Activated CD4-positive, alpha-beta T cell treated with anti-CD3 and anti-CD28 coated beads for 48 hours (primary cell): ENCODE measurements at regions not wholly inside any gene's neighbourhood (a gene's known extent, or its start where the extent isn't known, plus 50 kb on each side); places are given as distances from the start of the nearest gene placed in this dataset.
"Not testable (repeated sequence)": the region's sequence is repeated elsewhere in the genome, so short reads cannot be mapped to it uniquely, and the experiment has no call there.

Source experiments
- DNase-seq: peaks from one replicate; pipeline ENCODE4 v3.0.0-alpha.2; 2020

GRCh38 chr4:120636120-120636630 lies 286.4 kb downstream of the PRDM5 start:
- no peak for DNase-seq

GRCh38 chr4:120633810-120634209 lies 288.7 kb downstream of the PRDM5 start:
- DNase-seq: no peak

GRCh38 chr4:120630427-120630826 lies 292.1 kb downstream of the PRDM5 start:
- no peak for DNase-seq

GRCh38 chr4:120629546-120630108 lies 292.9 kb downstream of the PRDM5 start:
- DNase-seq: no peak

GRCh38 chr4:120622601-120623000 lies 299.9 kb downstream of the PRDM5 start:
- no peak for DNase-seq

GRCh38 chr4:120617171-120617570 lies 305.4 kb downstream of the PRDM5 start:
- DNase-seq: no peak

- no peak for DNase-seq
Observed at GRCh38 chr4:120616041-120616440, 306.5 kb downstream of the PRDM5 start.

GRCh38 chr4:120613778-120614177 lies 308.7 kb downstream of the PRDM5 start:
- no peak for DNase-seq

- DNase-seq: no peak
Observed at GRCh38 chr4:120611092-120611491, 311.4 kb downstream of the PRDM5 start.

GRCh38 chr4:120591038-120591437 lies 331.5 kb downstream of the PRDM5 start:
- no peak for DNase-seq

- no peak for DNase-seq
Observed at GRCh38 chr4:120589787-120590186, 332.7 kb downstream of the PRDM5 start.

- DNase-seq: no peak
Observed at GRCh38 chr4:120568731-120569130, 353.8 kb downstream of the PRDM5 start.

- no peak for DNase-seq
Observed at GRCh38 chr4:120561648-120562047, 360.9 kb downstream of the PRDM5 start.

GRCh38 chr4:120557372-120557771 lies 365.2 kb downstream of the PRDM5 start:
- DNase-seq: no peak

- DNase-seq: no peak
Observed at GRCh38 chr4:120555058-120555457, 367.5 kb downstream of the PRDM5 start.

GRCh38 chr4:120554086-120554485 lies 368.4 kb downstream of the PRDM5 start:
- no peak for DNase-seq

- not testable (repeated sequence) for DNase-seq
Observed at GRCh38 chr4:120550624-120551220, 371.8 kb downstream of the PRDM5 start.

GRCh38 chr4:120549011-120549570 lies 373.4 kb downstream of the PRDM5 start:
- DNase-seq: no peak

- DNase-seq: no peak
Observed at GRCh38 chr4:120545391-120545790, 377.1 kb downstream of the PRDM5 start.

GRCh38 chr4:120544838-120545237 lies 377.7 kb downstream of the PRDM5 start:
- DNase-seq: no peak

- DNase-seq: no peak
Observed at GRCh38 chr4:120540625-120541024, 381.9 kb downstream of the PRDM5 start.

- DNase-seq: no peak
Observed at GRCh38 chr4:120536884-120537283, 385.6 kb downstream of the PRDM5 start.

- no peak for DNase-seq
Observed at GRCh38 chr4:120528428-120528827, 394.1 kb downstream of the PRDM5 start.

GRCh38 chr4:120526033-120526432 lies 396.5 kb downstream of the PRDM5 start:
- no peak for DNase-seq

GRCh38 chr4:120525106-120525505 lies 397.4 kb downstream of the PRDM5 start:
- no peak for DNase-seq
